ENCODE measurements at regions not wholly inside any gene's neighbourhood (a gene's known extent, or its start where the extent isn't known, plus 50 kb on each side); places are given as distances from the start of the nearest gene placed in this dataset.

DNA sequence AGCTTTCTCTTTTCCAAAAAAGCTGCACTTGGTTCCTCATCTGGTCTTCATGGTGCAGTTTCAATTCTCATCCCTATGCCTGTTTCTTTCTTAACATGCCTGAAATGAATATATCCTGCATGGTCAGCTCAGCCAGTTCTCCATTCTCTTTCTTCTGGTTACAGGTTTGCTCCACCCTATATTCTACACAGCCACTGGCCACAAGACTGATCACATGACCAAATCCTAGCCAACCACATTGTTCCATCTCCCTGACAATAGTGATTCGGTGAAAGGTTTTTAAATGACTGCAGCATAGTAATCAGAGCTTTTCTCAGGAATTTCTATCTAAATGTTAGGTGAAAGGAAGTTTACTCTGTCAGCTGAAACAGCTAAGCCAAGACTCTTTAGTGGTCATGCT, 891.4 kb downstream of the METTL15 start:
- H3K27me3 ChIP-seq (ENCODE audit: control insufficient read depth, insufficient read depth, low read length), result no peaks in the 10 kb centered on the region
- DNase-seq (ENCODE audit: low read depth, low spot score) (no peak), ATAC-seq (no peak)
- in situ Hi-C loops (cut with HindIII; ENCODE audit: low pct_unique_long_range_greater_than_20kb, low sequenced_read_pairs), result no loop called here
- H3K9me3 ChIP-seq (ENCODE audit: control insufficient read depth, insufficient read depth, low read depth, low read length), result no peaks in the 10 kb centered on the region
- no peak overlapping the region for H3K27ac ChIP-seq (ENCODE audit: low read length)
- no peak for TF ChIP-seq POLR2AphosphoS5 (IDR thresholded peaks at IDR 0.05; ENCODE audit: low read depth, low read length)
- TF ChIP-seq TCF7L2 (IDR thresholded peaks at IDR 0.05; ENCODE audit: low read depth, low read length), result no peak
- TF ChIP-seq SIN3A (IDR thresholded peaks at IDR 0.05; ENCODE audit: borderline replicate concordance, insufficient read depth, low read depth, low read length), result no peak
- TF ChIP-seq, protein P1, sequence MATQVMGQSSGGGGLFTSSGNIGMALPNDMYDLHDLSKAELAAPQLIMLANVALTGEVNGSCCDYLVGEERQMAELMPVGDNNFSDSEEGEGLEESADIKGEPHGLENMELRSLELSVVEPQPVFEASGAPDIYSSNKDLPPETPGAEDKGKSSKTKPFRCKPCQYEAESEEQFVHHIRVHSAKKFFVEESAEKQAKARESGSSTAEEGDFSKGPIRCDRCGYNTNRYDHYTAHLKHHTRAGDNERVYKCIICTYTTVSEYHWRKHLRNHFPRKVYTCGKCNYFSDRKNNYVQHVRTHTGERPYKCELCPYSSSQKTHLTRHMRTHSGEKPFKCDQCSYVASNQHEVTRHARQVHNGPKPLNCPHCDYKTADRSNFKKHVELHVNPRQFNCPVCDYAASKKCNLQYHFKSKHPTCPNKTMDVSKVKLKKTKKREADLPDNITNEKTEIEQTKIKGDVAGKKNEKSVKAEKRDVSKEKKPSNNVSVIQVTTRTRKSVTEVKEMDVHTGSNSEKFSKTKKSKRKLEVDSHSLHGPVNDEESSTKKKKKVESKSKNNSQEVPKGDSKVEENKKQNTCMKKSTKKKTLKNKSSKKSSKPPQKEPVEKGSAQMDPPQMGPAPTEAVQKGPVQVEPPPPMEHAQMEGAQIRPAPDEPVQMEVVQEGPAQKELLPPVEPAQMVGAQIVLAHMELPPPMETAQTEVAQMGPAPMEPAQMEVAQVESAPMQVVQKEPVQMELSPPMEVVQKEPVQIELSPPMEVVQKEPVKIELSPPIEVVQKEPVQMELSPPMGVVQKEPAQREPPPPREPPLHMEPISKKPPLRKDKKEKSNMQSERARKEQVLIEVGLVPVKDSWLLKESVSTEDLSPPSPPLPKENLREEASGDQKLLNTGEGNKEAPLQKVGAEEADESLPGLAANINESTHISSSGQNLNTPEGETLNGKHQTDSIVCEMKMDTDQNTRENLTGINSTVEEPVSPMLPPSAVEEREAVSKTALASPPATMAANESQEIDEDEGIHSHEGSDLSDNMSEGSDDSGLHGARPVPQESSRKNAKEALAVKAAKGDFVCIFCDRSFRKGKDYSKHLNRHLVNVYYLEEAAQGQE (IDR thresholded peaks at IDR 0.05; ENCODE audit: insufficient read depth in 1 of 2, low read depth in 2 of 2, low read length in 1 of 2), result no peak
- TF ChIP-seq, protein P2, sequence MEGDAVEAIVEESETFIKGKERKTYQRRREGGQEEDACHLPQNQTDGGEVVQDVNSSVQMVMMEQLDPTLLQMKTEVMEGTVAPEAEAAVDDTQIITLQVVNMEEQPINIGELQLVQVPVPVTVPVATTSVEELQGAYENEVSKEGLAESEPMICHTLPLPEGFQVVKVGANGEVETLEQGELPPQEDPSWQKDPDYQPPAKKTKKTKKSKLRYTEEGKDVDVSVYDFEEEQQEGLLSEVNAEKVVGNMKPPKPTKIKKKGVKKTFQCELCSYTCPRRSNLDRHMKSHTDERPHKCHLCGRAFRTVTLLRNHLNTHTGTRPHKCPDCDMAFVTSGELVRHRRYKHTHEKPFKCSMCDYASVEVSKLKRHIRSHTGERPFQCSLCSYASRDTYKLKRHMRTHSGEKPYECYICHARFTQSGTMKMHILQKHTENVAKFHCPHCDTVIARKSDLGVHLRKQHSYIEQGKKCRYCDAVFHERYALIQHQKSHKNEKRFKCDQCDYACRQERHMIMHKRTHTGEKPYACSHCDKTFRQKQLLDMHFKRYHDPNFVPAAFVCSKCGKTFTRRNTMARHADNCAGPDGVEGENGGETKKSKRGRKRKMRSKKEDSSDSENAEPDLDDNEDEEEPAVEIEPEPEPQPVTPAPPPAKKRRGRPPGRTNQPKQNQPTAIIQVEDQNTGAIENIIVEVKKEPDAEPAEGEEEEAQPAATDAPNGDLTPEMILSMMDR (IDR thresholded peaks at IDR 0.05), result no peak
- intact Hi-C loops (cut with micrococcal nuclease; ENCODE audit: unreplicated experiment), result no loop called here
- POLR2A ChIA-PET, result no interaction called here
- CTCF ChIA-PET, result no interaction called here
- no TSS peak for BruUV-seq (replicated peaks)
- no peaks in the 10 kb centered on the region for H3K36me3 ChIP-seq (ENCODE audit: control insufficient read depth, insufficient read depth, low read length)
- no peaks in the 10 kb centered on the region for H3K4me1 ChIP-seq (ENCODE audit: control insufficient read depth, insufficient read depth, low read length)
- H3K4me3 ChIP-seq (ENCODE audit: low read depth in 2 of 2, low read length in 2 of 2), result no peak overlapping the region

DNA sequence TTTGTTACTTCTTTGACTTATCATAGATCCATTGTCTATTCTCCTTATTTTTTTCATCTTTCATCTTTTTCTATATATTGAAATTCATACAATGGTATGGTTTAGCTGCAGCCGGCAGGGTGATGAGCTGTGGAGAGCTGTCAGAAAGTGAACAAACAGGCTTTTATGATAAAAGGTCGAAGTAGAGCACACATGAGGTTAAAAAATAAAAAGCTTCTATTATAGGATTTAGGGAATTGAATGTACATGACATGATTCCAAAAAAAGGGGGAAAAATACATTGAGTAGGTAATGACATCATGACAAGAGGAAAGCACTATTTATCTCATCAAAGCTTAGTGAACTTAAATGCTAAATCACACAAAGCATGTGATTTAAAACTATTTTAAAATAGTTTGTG, 884.8 kb downstream of the METTL15 start:
- ChIA-PET CTCF (no interaction called here), POLR2A (no interaction called here)
- intact Hi-C loops (cut with micrococcal nuclease; ENCODE audit: unreplicated experiment), result no loop called here
- no peak overlapping the region for H3K4me3 ChIP-seq (ENCODE audit: low read depth in 2 of 2, low read length in 2 of 2)
- DNase-seq (ENCODE audit: low read depth, low spot score), result no peak
- no peaks in the 10 kb centered on the region for H3K9me3 ChIP-seq (ENCODE audit: control insufficient read depth, insufficient read depth, low read depth, low read length)
- no peak overlapping the region for H3K27ac ChIP-seq (ENCODE audit: low read length)
- H3K27me3 ChIP-seq (ENCODE audit: control insufficient read depth, insufficient read depth, low read length), result no peaks in the 10 kb centered on the region
- ATAC-seq, result no peak
- in situ Hi-C loops (cut with HindIII; ENCODE audit: low pct_unique_long_range_greater_than_20kb, low sequenced_read_pairs), result no loop called here
- H3K36me3 ChIP-seq (ENCODE audit: control insufficient read depth, insufficient read depth, low read length), result no peaks in the 10 kb centered on the region
- no TSS peak for BruUV-seq (replicated peaks)
- no peaks in the 10 kb centered on the region for H3K4me1 ChIP-seq (ENCODE audit: control insufficient read depth, insufficient read depth, low read length)
- no peak for TF ChIP-seq SIN3A (IDR thresholded peaks at IDR 0.05; ENCODE audit: borderline replicate concordance, insufficient read depth, low read depth, low read length)
- no peak for TF ChIP-seq POLR2AphosphoS5 (IDR thresholded peaks at IDR 0.05; ENCODE audit: low read depth, low read length)
- TF ChIP-seq, protein P2 (IDR thresholded peaks at IDR 0.05), result no peak
- TF ChIP-seq, protein P1 (IDR thresholded peaks at IDR 0.05; ENCODE audit: insufficient read depth in 1 of 2, low read depth in 2 of 2, low read length in 1 of 2), result no peak
- no peak for TF ChIP-seq TCF7L2 (IDR thresholded peaks at IDR 0.05; ENCODE audit: low read depth, low read length)
